Peyer's patch (tissue), 4 donors: ENCODE measurements at regions not wholly inside any gene's neighbourhood (a gene's known extent, or its start where the extent isn't known, plus 50 kb on each side); places are given as distances from the start of the nearest gene placed in this dataset.

Source experiments
- DNase-seq, 3 donors: peaks; one replicate each; pipeline ENCODE4 v3.0.0-alpha.2; 2017 to 2019
- H3K27ac ChIP-seq, 4 donors: fragments of 200-600 bp; sonication (generic); one replicate each; pipeline ENCODE4 v1.5.1; 2016 to 2019
- H3K27me3 ChIP-seq, 2 donors: fragments of 200-600 bp; sonication (generic); one replicate each; pipeline ENCODE4 v1.5.1; 2019
- H3K36me3 ChIP-seq, 3 donors: fragments of 200-600 bp; sonication (generic); one replicate each; pipeline ENCODE4 v1.5.1; 2016 to 2019
- H3K4me1 ChIP-seq, 4 donors: fragments of 200-600 bp; sonication (generic); one replicate each; pipeline ENCODE4 v1.5.1; 2016 to 2019
- H3K4me3 ChIP-seq, 4 donors: fragments of 200-600 bp; sonication (generic); 1 replicate in 3 of 4; 2 replicates in 1 of 4; pipeline ENCODE4 v1.5.1; 2016 to 2019; ENCODE audit warnings: mild to moderate bottlenecking in 1 of 4
- H3K9me3 ChIP-seq, 4 donors: fragments of 200-600 bp; sonication (generic); one replicate each; pipeline ENCODE4 v1.5.1; 2016 to 2019; ENCODE audit warnings: mild to moderate bottlenecking in 1 of 4
- CTCF ChIP-seq, 6 experiments: fragments of 450-650 bp in 4 of 6; fragments of 200-600 bp in 2 of 6; sonication (generic) in 1 of 6; IDR thresholded peaks; one replicate each; pipeline ENCODE4 v1.5.1; 2017 to 2019; ENCODE audit warnings: antibody characterized with exemption in 6 of 6, mild to moderate bottlenecking in 3 of 6, moderate library complexity in 1 of 6
- POLR2A ChIP-seq, 2 donors: fragments of 450-650 bp; IDR thresholded peaks; one replicate each; pipeline ENCODE4 v1.5.1; 2017; ENCODE audit warnings: antibody characterized with exemption in 2 of 2, mild to moderate bottlenecking in 2 of 2, moderate library complexity in 2 of 2

- Histone ChIP-seq H3K9me3 (no peaks in the 10 kb centered on the region), H3K27ac (no peak overlapping the region), H3K36me3 (no peaks in the 10 kb centered on the region)
Measured at GRCh38 chr13:103255587-103256301, 189.5 kb upstream of the SLC10A2 start.

GRCh38 chr13:103250071-103250470, 183.9 kb upstream of the SLC10A2 start:
- H3K4me3 ChIP-seq = no peak overlapping the region
- H3K9me3 ChIP-seq = no peaks in the 10 kb centered on the region
- no peak for DNase-seq
- TF ChIP-seq POLR2A (IDR thresholded peaks at IDR 0.05) (no peak), CTCF (IDR thresholded peaks at IDR 0.05) (no peak)
- no peaks in the 10 kb centered on the region for H3K36me3 ChIP-seq
- no peaks in the 10 kb centered on the region for H3K27me3 ChIP-seq
- no peak overlapping the region for H3K27ac ChIP-seq
- no peaks in the 10 kb centered on the region for H3K4me1 ChIP-seq

More at GRCh38 chr13:103255587-103256301, 189.5 kb upstream of the SLC10A2 start:
- no peak for TF ChIP-seq CTCF (IDR thresholded peaks at IDR 0.05)
- no peak for TF ChIP-seq POLR2A (IDR thresholded peaks at IDR 0.05)
- DNase-seq = no peak
- Histone ChIP-seq H3K4me1 (no peaks in the 10 kb centered on the region), H3K4me3 (no peak overlapping the region), H3K27me3 (no peaks in the 10 kb centered on the region)

GRCh38 chr13:103246581-103247200, 180.5 kb upstream of the SLC10A2 start:
- no peaks in the 10 kb centered on the region for H3K4me1 ChIP-seq
- H3K9me3 ChIP-seq = no peaks in the 10 kb centered on the region
- H3K4me3 ChIP-seq = no peak overlapping the region
- TF ChIP-seq CTCF (IDR thresholded peaks at IDR 0.05) = no peak
- no peak for TF ChIP-seq POLR2A (IDR thresholded peaks at IDR 0.05)
- no peaks in the 10 kb centered on the region for H3K36me3 ChIP-seq
- no peaks in the 10 kb centered on the region for H3K27me3 ChIP-seq
- H3K27ac ChIP-seq = no peak overlapping the region
- DNase-seq = no peak

DNA sequence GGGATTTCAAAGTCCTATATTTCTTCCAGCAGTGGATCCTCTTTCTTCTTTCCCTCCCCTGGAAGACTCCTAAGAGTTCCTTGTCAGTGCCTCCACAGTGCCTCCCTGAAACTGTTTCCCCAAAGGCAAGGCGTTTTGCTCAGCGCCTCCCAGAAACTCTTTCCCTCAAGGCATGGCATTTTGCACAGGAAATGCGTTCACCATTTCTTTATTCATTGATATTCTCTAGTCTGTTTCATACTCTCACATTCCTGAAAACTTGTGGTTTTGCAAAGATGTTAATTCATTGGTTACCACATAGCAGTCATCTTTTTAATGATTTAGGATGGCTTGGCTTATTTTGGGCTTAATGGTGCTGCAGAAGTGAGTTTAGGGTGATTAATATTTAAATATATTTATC, 177.3 kb upstream of the SLC10A2 start:
- no peak overlapping the region for H3K4me3 ChIP-seq
- H3K27me3 ChIP-seq = no peaks in the 10 kb centered on the region
- no peaks in the 10 kb centered on the region for H3K4me1 ChIP-seq
- H3K36me3 ChIP-seq = no peaks in the 10 kb centered on the region
- TF ChIP-seq POLR2A (IDR thresholded peaks at IDR 0.05) (no peak), CTCF (IDR thresholded peaks at IDR 0.05) (no peak)
- no peak overlapping the region for H3K27ac ChIP-seq
- no peak for DNase-seq
- no peaks in the 10 kb centered on the region for H3K9me3 ChIP-seq

DNA sequence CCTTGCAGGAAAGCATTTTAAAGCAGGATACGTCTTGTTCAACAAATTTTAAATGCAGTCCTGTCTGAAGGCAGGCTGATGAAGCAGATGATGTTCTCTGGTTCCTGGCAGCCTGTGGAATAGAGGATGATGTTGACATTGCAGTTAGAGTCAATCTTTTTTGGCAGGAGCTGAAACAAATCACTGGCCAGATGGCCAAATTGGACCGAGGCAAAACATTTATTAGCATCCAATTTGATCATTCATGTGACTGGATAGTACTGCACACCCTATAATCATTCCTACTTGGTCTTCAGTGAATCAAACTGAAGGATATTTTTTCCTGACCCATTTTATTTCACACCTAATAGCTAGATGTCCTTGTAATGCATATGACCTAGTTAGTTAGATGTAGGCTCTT, 172.2 kb upstream of the SLC10A2 start:
- Histone ChIP-seq H3K9me3 (no peaks in the 10 kb centered on the region), H3K27me3 (no peaks in the 10 kb centered on the region), H3K27ac (no peak overlapping the region), H3K36me3 (no peaks in the 10 kb centered on the region), H3K4me3 (no peak overlapping the region), H3K4me1 (no peaks in the 10 kb centered on the region)
- TF ChIP-seq CTCF (IDR thresholded peaks at IDR 0.05) (no peak), POLR2A (IDR thresholded peaks at IDR 0.05) (no peak)
- no peak for DNase-seq
